ENCODE measurements at regions not wholly inside any gene's neighbourhood (a gene's known extent, or its start where the extent isn't known, plus 50 kb on each side); places are given as distances from the start of the nearest gene placed in this dataset.

DNA sequence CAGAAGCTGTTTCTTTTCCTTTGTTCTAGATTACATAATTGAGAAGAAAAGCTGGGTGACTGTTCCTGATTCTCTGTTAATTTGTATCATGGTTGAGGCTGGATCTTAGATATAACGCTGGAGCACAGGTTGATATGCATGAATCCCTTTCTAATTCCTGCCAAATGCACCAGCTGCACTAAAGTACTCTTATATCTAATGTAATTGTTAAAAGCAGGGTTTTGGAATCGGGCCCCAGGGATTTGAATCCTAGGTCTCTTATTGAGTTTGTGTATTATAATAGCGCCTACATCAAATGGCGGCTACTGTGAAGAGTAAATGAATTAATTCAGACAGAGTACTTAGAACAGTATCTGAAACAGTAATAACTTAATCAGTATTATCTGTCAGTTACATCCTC lies 80.4 kb downstream of the MC4R start:
- TF ChIP-seq, protein P1, sequence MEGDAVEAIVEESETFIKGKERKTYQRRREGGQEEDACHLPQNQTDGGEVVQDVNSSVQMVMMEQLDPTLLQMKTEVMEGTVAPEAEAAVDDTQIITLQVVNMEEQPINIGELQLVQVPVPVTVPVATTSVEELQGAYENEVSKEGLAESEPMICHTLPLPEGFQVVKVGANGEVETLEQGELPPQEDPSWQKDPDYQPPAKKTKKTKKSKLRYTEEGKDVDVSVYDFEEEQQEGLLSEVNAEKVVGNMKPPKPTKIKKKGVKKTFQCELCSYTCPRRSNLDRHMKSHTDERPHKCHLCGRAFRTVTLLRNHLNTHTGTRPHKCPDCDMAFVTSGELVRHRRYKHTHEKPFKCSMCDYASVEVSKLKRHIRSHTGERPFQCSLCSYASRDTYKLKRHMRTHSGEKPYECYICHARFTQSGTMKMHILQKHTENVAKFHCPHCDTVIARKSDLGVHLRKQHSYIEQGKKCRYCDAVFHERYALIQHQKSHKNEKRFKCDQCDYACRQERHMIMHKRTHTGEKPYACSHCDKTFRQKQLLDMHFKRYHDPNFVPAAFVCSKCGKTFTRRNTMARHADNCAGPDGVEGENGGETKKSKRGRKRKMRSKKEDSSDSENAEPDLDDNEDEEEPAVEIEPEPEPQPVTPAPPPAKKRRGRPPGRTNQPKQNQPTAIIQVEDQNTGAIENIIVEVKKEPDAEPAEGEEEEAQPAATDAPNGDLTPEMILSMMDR (conservative IDR thresholded peaks at IDR 0.05 in 1 of 2, IDR thresholded peaks at IDR 0.05 in 1 of 2; ENCODE audit: low read depth in 1 of 2, low read length in 2 of 2), result no peak
- TF ChIP-seq EZH2 (IDR thresholded peaks at IDR 0.05; ENCODE audit: low read length, missing control alignments), result no peak
- no peak overlapping the region for H3K4me2 ChIP-seq (ENCODE audit: extremely low read depth, insufficient read depth, low read length)
- no peak overlapping the region for H3K4me3 ChIP-seq (replicated peaks in 1 of 4; ENCODE audit: control extremely low read depth in 1 of 4, insufficient read depth in 1 of 4, low read depth in 3 of 4, low read length in 4 of 4)
- no peaks in the 10 kb centered on the region for H3K9me3 ChIP-seq (ENCODE audit: control insufficient read depth, insufficient read depth, low read depth, low read length)
- DNase-seq (ENCODE audit: low read depth in 2 of 2), result no peak
- H3K27me3 ChIP-seq (ENCODE audit: control insufficient read depth, insufficient read depth, low read length), result no peaks in the 10 kb centered on the region
- H3K4me1 ChIP-seq (ENCODE audit: control insufficient read depth, extremely low read depth, insufficient read depth, low read length), result no peaks in the 10 kb centered on the region
- H2AFZ ChIP-seq (ENCODE audit: low read length), result no peak overlapping the region
- no peaks in the 10 kb centered on the region for H4K20me1 ChIP-seq (ENCODE audit: control insufficient read depth, extremely low read depth, insufficient read depth, low read length)
- H3K9ac ChIP-seq (ENCODE audit: insufficient read depth, low read length), result no peak overlapping the region
- H3K36me3 ChIP-seq (ENCODE audit: control insufficient read depth, insufficient read depth, low read length), result no peaks in the 10 kb centered on the region
- H3K79me2 ChIP-seq (ENCODE audit: control insufficient read depth, insufficient read depth, low read length), result no peaks in the 10 kb centered on the region
- no peak overlapping the region for H3K27ac ChIP-seq (ENCODE audit: insufficient read depth, low read length)

DNA sequence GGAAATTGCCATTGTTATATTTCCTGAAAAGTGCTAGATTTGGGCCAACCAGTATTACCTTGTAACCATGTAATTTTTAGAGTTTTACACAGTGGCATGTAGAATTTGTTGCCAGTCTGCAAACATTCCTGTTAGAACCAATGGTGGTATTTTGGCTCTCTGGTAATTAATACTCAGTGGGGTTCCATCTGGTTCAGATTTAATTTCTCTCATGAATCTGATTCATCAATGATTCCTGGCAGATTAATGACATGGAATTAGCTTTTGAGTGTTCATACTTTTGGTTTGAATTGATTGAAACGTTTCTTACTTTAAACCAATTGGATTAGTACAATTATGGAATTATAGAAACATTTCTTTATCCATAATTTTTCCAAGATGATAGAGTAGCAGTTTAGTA lies 93.2 kb downstream of the MC4R start:
- TF ChIP-seq, protein P1 (conservative IDR thresholded peaks at IDR 0.05 in 1 of 2, IDR thresholded peaks at IDR 0.05 in 1 of 2; ENCODE audit: low read depth in 1 of 2, low read length in 2 of 2), result no peak
- no peak for TF ChIP-seq EZH2 (IDR thresholded peaks at IDR 0.05; ENCODE audit: low read length, missing control alignments)
- Histone ChIP-seq H2AFZ (ENCODE audit: low read length) (no peak overlapping the region), H3K27ac (ENCODE audit: insufficient read depth, low read length) (no peak overlapping the region), H3K4me3 (replicated peaks in 1 of 4; ENCODE audit: control extremely low read depth in 1 of 4, insufficient read depth in 1 of 4, low read depth in 3 of 4, low read length in 4 of 4) (no peak overlapping the region), H3K36me3 (ENCODE audit: control insufficient read depth, insufficient read depth, low read length) (no peaks in the 10 kb centered on the region), H4K20me1 (ENCODE audit: control insufficient read depth, extremely low read depth, insufficient read depth, low read length) (no peaks in the 10 kb centered on the region), H3K4me2 (ENCODE audit: extremely low read depth, insufficient read depth, low read length) (no peak overlapping the region), H3K9me3 (ENCODE audit: control insufficient read depth, insufficient read depth, low read depth, low read length) (no peaks in the 10 kb centered on the region), H3K9ac (ENCODE audit: insufficient read depth, low read length) (no peak overlapping the region), H3K27me3 (ENCODE audit: control insufficient read depth, insufficient read depth, low read length) (no peaks in the 10 kb centered on the region), H3K79me2 (ENCODE audit: control insufficient read depth, insufficient read depth, low read length) (no peaks in the 10 kb centered on the region), H3K4me1 (ENCODE audit: control insufficient read depth, extremely low read depth, insufficient read depth, low read length) (no peaks in the 10 kb centered on the region)
- no peak for DNase-seq (ENCODE audit: low read depth in 2 of 2)

DNA sequence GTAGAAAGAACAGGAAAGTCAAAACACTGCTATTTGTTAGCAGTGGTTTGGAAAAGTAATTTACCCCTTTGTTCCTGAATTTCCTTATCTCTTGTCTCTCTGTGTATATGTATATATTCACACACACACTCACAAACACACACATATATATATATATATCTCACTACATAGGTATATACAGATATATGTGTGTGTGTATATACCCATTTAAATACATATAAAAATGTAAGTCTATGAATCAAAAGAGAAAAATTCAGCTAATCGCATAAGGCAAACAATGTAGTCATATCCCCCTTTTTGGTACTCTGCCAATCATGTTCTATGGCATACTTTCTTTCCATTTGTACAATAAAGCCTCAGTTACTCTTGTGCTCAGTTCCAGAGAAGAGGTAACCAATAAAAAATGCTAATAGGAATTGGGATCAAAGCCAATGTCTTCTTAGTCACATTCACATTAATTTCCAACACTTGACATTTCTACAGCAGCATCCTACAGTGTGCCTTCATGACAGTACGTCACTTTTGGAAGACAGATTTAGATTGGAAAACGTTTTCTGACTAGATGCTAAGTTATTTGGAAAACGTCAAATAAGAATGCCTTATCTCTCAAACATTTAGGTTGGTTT lies 94.6 kb downstream of the MC4R start:
- no peaks in the 10 kb centered on the region for H3K4me1 ChIP-seq (ENCODE audit: control insufficient read depth, extremely low read depth, insufficient read depth, low read length)
- no peak overlapping the region for H3K27ac ChIP-seq (ENCODE audit: insufficient read depth, low read length)
- no peak overlapping the region for H2AFZ ChIP-seq (ENCODE audit: low read length)
- no peak overlapping the region for H3K4me3 ChIP-seq (replicated peaks in 1 of 4; ENCODE audit: control extremely low read depth in 1 of 4, insufficient read depth in 1 of 4, low read depth in 3 of 4, low read length in 4 of 4)
- H3K9ac ChIP-seq (ENCODE audit: insufficient read depth, low read length), result no peak overlapping the region
- no peaks in the 10 kb centered on the region for H4K20me1 ChIP-seq (ENCODE audit: control insufficient read depth, extremely low read depth, insufficient read depth, low read length)
- H3K79me2 ChIP-seq (ENCODE audit: control insufficient read depth, insufficient read depth, low read length), result no peaks in the 10 kb centered on the region
- H3K36me3 ChIP-seq (ENCODE audit: control insufficient read depth, insufficient read depth, low read length), result no peaks in the 10 kb centered on the region
- no peak for TF ChIP-seq EZH2 (IDR thresholded peaks at IDR 0.05; ENCODE audit: low read length, missing control alignments)
- TF ChIP-seq, protein P1 (conservative IDR thresholded peaks at IDR 0.05 in 1 of 2, IDR thresholded peaks at IDR 0.05 in 1 of 2; ENCODE audit: low read depth in 1 of 2, low read length in 2 of 2), result no peak
- H3K9me3 ChIP-seq (ENCODE audit: control insufficient read depth, insufficient read depth, low read depth, low read length), result no peaks in the 10 kb centered on the region
- no peaks in the 10 kb centered on the region for H3K27me3 ChIP-seq (ENCODE audit: control insufficient read depth, insufficient read depth, low read length)
- DNase-seq (ENCODE audit: low read depth in 2 of 2), result peak; percentile 50 to 80
- no peak overlapping the region for H3K4me2 ChIP-seq (ENCODE audit: extremely low read depth, insufficient read depth, low read length)
